HG03095 (cell line): ENCODE measurements at regions not wholly inside any gene's neighbourhood (a gene's known extent, or its start where the extent isn't known, plus 50 kb on each side); places are given as distances from the start of the nearest gene placed in this dataset.
"Not testable (repeated sequence)": the region's sequence is repeated elsewhere in the genome, so short reads cannot be mapped to it uniquely, and the experiment has no call there.

Experiments used
- ATAC-seq: cut with Tn5 transposase; IDR thresholded peaks from one replicate; pipeline ENCODE4 v1.9.1; 2021; ENCODE audit warnings: moderate library complexity; ENCODE audit not compliant: unreplicated experiment

DNA sequence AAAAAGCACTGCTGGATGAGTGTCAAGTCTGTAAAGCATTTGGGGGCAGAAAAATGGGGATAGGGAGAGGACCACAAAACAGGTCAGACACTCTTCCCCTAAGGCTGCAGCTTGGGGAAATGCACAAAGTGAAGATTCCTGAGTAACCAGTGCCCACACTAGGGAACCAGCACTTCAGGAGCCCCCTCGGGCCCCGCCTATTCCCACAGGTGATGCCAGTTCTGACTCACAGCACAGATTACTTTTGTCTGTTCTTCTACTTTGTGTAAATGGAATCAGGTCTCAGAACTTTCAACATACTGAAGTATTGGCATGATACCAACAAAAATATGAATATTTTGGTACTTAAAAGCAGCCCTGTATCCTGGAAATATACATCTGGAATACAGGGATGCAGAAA lies 112.5 kb downstream of the ADRA2C start:
- no peak for ATAC-seq

DNA sequence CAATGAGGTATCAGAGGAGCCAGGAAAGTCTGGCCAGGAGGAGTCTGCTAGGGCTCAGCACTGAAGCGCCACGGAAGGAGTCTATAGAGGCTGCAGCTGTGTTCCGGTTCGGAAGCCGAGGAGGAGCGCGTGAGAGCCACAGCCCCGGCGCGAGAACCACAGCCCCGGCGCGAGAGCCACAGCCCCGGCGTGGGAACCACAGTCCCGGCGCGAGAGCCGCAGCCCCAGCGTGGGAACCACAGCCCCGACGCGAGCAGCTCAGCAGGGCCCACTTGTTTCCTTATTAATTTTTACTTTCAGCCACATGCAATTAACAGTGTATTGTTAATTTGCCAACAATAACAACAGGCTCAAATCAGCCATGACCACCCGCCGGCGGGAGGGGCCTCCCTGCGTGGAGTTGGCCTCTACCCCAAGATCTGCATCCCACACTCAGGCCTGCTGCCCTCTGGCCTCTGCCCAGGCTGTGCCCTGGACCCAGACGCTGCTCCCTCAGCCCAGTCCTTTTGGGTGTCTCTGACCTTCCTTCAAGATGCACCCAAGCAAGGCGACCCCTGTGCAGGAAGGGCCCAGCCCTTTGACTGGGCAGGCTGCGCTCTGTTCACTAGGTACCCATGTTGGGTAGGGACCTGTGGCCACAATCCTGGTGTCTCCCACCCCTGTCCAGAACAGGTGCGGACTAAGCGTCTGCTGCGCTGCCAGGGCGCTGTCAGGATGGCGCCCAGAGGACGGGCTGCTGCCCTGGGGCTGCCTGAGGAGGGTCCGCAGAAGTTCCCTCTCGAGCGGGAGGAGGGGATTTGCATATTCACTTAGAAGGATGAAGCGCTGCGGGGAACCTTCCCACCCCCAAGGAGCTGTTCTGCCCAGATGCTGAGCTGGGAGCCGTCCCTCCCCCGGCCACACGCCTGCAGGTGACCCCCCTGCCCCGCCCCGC lies 113.8 kb downstream of the ADRA2C start:
- ATAC-seq: no peak

DNA sequence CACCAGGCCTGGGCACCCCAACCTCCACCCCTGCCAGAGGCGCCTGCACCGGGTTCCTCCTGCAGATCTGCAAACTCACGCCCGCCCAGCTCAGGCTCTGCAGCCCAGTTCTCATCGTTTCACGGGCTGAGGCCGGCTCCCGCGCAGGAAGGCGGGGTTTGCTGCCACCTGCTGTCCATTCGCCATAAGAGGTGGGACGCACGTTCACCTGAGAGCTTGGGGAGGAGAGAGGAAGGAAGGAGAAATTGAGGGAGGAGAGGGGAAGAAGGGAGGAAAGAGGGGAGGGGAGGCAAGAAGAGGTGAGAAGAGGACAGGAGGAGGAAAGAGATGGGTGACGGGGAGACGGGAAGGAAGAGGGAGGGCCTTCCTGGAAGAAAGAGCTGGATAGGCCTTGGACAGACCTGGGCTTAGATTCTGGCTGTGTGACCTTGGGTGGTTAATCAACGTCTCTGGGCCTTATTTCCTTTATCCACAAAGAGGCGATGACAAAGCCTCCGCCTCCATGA lies 114.5 kb downstream of the ADRA2C start:
- no peak for ATAC-seq

DNA sequence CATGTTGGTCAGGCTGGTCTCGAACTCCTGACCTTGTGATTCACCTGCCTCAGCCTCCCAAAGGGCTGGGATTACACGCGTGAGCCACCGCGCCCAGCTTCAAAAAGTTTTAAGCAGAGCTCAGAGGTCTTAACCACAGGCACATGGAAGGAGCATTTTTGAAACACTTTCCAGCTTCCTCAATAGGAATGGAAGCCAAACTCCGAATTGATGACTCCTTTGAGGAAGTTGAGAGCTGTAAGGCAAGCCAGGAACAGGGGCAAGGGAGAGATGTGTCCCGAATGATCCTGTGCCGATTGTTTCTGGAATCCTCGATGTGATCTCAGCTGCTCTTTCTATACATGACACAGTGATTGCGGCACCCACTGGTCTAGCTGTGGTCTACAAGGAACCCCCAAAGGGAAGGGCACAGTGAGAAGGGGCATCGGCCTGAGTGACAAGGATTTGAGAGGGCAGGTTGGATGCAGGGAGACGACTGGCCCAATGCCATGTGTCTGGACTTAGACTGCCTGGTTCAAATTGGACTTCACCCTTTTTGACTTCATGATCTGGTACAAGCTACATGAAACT lies 116.2 kb downstream of the ADRA2C start:
- ATAC-seq: not testable (repeated sequence)

DNA sequence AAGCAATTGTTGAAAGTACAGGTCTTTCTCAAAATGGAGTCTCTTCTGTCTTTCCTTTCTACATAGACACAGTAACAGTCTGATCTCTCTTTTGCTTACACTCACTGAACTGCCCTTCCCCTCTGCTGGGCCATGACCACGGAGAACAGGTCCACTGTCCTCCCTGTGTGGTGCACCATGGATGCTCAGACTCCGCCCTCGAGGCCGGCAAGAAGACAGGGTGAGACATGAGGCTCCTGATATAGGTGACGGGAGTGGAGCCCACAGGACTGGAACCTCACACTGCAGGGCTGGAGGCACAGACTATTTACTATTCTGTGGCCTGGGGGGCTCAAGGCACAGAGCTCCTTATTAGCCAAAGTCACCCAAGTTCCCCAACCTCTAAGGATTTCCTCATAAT lies 118.1 kb downstream of the ADRA2C start:
- ATAC-seq: not testable (repeated sequence)

DNA sequence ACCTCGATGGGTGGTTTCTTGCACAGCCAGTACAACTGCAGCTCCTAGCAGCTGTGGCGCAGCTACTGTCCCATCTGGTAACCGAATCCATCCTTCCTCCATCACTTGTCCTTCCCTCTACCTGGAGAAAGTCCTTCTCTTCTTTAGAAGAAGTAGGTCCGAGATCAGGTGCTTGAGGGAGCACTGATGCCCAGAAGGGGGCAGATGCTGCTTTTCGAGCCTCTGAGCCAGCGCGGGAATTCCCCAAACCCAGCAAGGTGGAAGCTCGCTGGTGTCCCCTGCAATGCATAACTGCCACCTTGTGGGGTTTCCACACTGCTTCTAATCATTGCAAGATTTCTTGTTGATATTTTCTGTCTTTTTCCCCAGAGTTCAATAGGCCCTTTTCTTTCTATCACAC lies 127.4 kb downstream of the ADRA2C start:
- ATAC-seq: not testable (repeated sequence)

DNA sequence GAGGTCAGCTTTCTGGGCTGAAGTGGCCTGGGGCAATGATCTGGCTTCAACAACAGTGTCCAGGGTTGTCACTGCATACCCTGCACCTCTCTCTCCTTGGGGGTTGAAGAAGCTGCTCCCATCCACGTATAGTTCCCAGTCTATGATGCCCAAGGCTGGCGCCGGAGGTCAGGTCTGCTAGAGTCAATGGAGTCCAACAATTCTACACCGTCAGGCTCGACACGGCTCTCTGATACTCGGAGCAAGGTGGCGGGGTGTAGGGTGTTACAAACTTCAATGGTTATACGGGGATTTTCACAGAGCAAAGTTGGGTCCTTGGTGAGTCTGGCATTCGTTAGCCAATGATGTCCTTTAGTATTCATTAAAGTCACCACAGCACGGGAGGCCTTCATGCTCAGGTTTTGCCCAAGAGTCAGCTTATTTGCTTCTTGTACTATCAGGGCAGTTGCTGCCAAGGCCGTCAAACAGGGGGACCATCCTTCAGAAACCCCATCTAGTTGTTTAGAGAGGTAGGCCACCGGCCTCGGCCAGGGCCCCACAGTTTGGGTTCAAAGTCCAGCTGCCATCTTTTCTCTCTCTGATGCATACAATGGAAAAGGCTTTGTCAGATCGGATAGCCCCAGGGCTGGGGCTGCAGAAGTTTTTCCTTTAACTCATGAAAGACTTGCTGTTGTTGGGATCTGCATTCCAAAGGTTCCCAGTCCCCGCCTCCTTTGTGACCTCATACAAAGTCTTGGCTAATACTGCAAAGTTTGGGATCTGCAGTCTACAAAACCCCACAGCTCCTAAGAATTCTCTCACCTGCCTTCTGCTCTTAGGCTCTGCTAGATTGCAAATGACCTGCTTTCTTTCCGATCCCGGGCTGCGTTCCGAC lies 128.1 kb downstream of the ADRA2C start:
- ATAC-seq: not testable (repeated sequence)

DNA sequence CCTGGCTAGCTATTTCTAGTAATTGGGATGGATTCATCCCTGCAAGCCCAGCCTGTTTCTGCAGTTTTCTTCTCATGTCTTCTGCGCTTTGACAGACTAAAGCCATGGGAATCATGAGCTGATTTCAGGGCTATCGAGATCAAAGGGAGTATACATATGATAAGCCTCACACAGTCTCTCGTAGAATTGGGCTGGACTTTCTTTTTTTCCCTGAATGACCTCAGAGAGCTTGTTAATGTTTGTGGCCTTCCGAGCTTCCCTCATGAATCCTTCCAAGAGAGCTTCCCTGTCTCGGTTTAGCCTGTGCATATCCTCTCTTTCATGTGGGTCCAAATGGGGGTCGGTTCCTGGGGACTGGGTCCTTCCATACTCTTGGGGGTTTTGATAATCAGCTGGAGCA lies 130.3 kb downstream of the ADRA2C start:
- ATAC-seq: no peak

DNA sequence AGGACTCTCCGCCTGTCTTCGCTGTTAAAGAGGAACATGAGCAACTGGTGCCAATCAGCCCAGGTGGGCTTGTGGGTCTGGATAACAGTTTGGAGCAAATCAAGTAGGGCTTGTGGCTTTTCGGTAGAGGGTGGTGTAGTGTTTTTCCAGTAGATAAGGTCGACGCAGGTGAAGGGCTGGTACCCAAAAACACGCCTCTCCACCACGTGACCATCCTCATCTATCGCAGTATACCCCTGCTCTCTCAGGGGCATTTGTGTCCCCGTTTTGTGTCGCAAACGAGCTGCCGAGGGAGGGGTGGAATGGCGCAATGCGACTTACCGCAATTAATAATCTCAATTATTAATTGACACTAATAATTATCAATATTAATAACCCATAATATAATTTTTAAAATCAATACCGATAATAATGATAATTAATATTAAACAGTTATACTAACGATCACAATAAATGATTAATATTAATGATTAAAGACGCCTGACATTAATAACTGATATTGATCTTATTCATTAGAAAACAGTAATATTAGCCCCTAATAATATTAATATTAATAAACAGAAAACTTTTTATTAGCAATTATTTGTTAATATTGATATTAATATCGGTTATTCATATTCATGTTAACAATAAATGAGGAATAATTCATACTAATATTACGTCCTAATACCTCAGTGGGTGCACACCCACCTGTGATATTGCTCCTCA lies 130.8 kb downstream of the ADRA2C start:
- ATAC-seq: not testable (repeated sequence)

DNA sequence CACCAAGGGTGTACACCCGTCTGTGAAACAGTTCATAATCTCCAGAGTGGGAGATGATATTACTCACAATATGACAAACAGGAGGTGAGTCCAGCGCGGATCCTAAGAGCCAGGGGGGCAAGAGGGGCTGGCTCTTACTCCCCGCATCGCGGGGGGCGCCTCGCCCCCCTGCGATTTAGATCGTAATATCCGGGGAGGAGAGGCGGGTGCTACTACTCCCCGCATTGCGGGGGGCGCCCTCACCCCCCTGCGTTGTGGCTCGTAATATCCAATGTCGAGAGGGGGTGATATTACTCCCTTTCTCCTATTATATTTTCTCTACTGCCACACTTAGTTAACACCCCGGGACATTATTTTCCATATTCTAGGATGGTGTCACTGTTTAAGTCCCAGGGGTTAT lies 131.9 kb downstream of the ADRA2C start:
- no peak for ATAC-seq

DNA sequence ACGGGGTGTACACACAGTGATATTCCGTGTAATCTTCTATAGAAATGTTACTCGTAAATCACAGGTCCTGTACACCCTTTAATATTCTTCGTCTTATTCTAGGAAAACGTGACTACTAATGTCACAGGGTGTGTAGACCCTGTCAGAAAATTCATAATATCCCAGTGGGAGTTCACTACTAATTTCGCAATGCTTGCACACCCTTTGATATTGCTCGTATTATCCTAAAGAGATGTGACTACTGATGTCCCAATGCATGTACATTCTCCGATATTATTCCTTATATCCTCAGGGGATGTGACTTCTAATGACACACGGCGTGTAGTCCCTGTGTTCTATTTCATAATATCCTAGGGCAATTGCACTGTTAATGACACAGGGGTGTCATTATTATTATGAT lies 132.7 kb downstream of the ADRA2C start:
- ATAC-seq: not testable (repeated sequence)

DNA sequence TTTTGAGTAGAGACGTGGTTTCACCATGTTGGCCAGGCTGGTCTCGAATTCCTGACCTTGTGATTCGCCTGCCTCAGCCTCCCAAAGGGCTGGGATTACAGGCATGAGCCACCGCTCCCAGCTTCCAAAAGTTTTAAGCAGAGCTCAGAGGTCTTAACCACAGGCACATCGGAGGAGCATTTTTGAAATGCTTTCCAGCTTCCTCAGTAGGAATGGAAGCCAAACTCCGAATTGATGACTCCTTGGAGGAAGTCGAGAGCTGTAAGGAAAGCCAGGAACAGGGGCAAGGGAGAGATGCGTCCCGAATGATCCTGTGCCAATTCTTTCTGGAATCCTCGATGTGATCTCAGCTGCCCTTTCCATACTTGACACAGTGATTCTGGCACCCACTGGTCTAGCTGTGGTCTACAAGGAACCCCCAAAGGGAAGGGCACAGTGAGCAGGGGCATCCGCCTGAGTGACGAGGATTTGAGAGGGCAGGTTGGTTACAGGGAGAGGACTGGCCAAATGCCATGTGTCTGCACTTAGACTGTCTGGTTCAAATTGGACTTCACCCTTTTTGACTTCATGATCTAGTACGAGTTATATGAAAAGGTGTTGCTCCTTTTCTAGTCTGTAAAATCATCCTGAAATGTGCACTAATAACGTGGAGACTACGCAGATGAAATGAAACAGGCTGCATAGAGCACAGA lies 138.2 kb downstream of the ADRA2C start:
- ATAC-seq: not testable (repeated sequence)

DNA sequence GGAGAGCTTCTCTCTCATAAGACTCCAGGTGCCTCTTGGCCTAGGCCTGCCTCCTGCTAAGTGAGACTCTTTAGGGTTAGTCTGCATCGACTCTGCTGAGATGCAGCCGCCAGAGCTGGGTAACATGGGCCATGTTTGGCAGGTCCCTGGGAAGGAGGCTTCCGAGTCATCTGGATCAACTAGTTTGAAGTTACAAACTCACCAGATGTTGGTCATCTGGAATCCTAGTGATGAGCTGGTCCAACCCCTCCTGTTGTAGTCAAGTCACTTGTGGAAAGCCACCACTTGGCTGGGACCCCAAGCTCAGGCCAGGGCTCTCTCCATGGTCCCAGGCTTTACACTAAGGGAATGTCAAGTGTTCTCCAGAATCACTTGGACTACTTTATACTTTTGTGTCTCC lies 143.4 kb downstream of the ADRA2C start:
- ATAC-seq: not testable (repeated sequence)

DNA sequence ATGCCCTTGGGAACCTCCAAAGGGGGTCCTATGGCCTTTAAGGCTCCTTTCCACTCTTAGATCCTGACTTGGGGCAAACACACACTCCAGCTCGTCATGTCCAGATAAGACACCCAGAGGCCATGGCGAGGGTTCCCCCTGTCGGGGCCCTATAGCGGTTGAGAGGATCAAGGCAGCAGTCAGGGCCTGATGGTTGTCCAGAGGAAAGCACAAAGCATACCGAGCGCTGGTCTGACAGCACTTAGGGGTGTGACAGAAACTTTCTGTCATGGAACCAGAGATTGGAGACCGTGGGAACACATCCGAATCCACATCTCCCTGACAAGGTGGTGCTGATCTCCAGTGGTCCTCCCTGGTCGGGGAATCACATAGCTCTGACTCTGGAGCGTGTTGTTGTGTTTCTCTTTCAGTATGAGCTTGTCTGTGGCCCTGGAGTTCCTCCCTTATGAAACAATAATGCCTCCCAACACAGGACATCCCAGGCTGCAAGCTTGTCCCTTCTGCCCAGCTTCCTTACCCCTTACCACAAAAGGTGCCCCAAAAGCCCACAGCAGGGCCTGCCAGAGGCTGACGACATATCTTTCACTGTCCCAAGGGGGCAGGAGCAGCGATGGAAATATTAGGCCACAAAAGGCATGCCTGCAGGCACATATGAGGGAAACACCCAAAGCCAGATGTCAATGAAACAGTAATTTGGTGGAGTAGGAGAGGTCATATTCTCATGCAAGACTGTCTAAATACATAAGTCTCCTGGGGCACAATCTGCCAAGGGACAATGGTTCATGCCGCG lies 144.2 kb downstream of the ADRA2C start:
- ATAC-seq: not testable (repeated sequence)

DNA sequence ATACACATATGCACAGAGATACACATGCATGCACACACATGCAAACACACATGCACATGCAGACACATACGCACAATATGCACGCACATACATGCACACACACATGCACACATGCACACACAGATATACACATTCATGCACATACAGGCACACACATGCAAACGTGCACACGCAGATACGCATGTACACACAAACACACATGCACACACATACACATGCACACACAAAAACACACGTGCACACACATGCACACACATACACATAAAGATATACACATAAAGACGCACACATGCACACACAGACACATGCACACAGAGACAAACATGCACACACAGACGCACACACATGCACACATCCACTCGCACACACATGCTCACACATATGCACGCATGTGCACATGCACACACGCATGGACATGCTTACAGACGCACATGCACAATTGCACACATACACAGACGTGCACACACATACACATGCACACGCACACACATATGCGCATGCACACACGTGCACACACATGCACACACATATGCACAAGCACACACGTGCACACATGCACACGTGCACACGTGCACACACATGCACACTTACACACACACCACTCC lies 145.2 kb downstream of the ADRA2C start:
- no peak for ATAC-seq

DNA sequence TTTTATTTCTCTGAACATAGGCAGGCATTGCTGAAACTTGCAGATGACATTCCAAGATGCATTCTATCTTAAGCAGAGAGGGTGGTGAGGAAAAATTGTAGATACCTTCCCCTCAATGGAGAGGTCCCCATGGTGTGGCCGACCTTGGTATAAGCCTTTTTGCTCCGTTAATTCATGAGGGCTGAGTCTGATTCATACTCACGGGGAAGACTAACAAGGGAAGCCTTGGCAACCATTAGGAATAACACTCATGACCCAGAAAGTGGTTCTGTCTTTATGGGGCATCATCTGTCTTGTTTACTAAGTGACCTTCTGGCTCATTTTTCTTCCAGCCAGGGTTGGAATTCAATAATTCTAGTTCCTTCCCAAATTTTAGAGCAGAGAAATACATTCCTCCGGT lies 148.3 kb downstream of the ADRA2C start:
- not testable (repeated sequence) for ATAC-seq

DNA sequence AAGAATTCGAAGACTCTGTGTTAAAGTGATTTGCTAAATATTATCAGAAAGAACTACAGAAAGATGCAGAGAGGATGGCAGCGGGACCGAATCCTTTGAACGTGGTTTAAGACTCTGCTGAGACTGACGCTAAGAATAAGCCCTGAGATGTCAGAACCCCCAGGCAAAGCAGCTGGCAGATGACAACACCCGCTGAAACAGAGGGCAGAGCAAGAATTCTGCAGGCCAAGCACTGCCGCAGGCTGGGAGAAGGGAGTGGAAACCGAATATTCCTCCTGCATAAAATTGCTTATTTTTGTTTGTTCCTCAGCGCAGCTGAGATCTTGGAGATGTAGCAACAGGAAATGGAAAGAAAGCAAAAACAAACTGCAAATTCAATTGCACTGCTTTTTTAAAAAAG lies 153.3 kb downstream of the ADRA2C start:
- not testable (repeated sequence) for ATAC-seq

DNA sequence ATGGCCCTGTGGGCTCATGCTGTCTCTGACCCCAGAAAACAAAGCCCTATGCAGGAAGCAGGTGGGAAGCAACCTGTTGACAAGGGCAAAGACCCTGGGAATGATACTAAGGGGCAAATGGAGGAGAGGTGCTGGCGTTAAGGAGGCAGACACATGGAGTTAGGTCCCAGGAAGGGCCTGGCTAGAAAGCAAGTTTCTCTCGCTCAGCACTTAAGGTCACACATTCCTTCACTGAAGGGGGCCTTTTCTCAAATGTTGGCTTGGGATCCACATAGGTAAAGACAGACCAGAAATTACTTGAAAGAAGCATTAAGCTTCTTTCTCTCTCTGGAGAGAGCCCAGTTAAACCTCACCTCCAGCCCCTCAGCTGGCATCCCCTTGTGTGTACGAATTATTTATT lies 155.7 kb downstream of the ADRA2C start:
- not testable (repeated sequence) for ATAC-seq

DNA sequence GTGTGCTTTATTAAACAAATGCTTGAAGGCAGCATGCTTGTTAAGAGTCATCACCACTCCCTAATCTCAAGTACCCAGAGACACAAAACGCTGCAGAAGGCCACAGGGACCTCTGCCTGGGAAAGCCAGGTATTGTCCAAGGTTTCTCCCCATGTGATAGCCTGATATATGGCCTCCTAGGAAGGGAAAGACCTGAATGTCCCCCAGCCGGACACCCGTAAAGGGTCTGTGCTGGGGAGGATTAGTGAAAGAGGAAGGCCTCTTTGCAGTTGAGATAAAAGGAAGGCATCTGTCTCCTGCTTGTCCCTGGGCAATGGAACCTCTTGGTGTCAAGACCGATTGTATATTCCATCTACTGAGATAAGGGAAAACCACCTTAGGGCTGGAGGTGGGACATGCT lies 159.7 kb downstream of the ADRA2C start:
- not testable (repeated sequence) for ATAC-seq
